ENCODE measurements at regions not wholly inside any gene's neighbourhood (a gene's known extent, or its start where the extent isn't known, plus 50 kb on each side); places are given as distances from the start of the nearest gene placed in this dataset.

- Histone ChIP-seq H3K36me3 (no peaks in the 10 kb centered on the region), H3K9me3 (no peaks in the 10 kb centered on the region), H3K27me3 (no peaks in the 10 kb centered on the region), H3K4me3 (no peak overlapping the region)
- DNase-seq, result no peak
Measured at GRCh38 chr3:153437666-153438065, 275.6 kb downstream of the RAP2B start.

GRCh38 chr3:153438271-153438670, 276.2 kb downstream of the RAP2B start:
- no peak for DNase-seq
- no peak overlapping the region for H3K4me3 ChIP-seq
- no peaks in the 10 kb centered on the region for H3K27me3 ChIP-seq
- no peaks in the 10 kb centered on the region for H3K9me3 ChIP-seq
- H3K36me3 ChIP-seq, result no peaks in the 10 kb centered on the region

- Histone ChIP-seq H3K27me3 (no peaks in the 10 kb centered on the region), H3K4me3 (no peak overlapping the region), H3K9me3 (no peaks in the 10 kb centered on the region), H3K36me3 (no peaks in the 10 kb centered on the region)
- no peak for DNase-seq
Measured at GRCh38 chr3:153439780-153440179, 277.8 kb downstream of the RAP2B start.

GRCh38 chr3:153440311-153440710, 278.3 kb downstream of the RAP2B start:
- Histone ChIP-seq H3K27me3 (no peaks in the 10 kb centered on the region), H3K36me3 (no peaks in the 10 kb centered on the region), H3K9me3 (no peaks in the 10 kb centered on the region), H3K4me3 (no peak overlapping the region)
- no peak for DNase-seq

- no peaks in the 10 kb centered on the region for H3K9me3 ChIP-seq
- no peaks in the 10 kb centered on the region for H3K36me3 ChIP-seq
- no peak for DNase-seq
- H3K4me3 ChIP-seq, result no peak overlapping the region
- no peaks in the 10 kb centered on the region for H3K27me3 ChIP-seq
Measured at GRCh38 chr3:153442386-153442785, 280.4 kb downstream of the RAP2B start.

GRCh38 chr3:153442799-153443487, 280.9 kb downstream of the RAP2B start:
- Histone ChIP-seq H3K36me3 (no peaks in the 10 kb centered on the region), H3K9me3 (no peaks in the 10 kb centered on the region), H3K27me3 (no peaks in the 10 kb centered on the region), H3K4me3 (no peak overlapping the region)
- no peak for DNase-seq

- DNase-seq, result no peak
- Histone ChIP-seq H3K27me3 (no peaks in the 10 kb centered on the region), H3K36me3 (no peaks in the 10 kb centered on the region), H3K9me3 (no peaks in the 10 kb centered on the region), H3K4me3 (no peak overlapping the region)
Measured at GRCh38 chr3:153443961-153444360, 281.9 kb downstream of the RAP2B start.

GRCh38 chr3:153445817-153446216, 283.8 kb downstream of the RAP2B start:
- DNase-seq, result no peak
- Histone ChIP-seq H3K27me3 (no peaks in the 10 kb centered on the region), H3K9me3 (no peaks in the 10 kb centered on the region), H3K4me3 (no peak overlapping the region), H3K36me3 (no peaks in the 10 kb centered on the region)

GRCh38 chr3:153448151-153448829, 286.3 kb downstream of the RAP2B start:
- Histone ChIP-seq H3K4me3 (no peak overlapping the region), H3K9me3 (no peaks in the 10 kb centered on the region), H3K36me3 (no peaks in the 10 kb centered on the region), H3K27me3 (no peaks in the 10 kb centered on the region)
- no peak for DNase-seq

- Histone ChIP-seq H3K4me3 (no peak overlapping the region), H3K9me3 (no peaks in the 10 kb centered on the region), H3K27me3 (no peaks in the 10 kb centered on the region), H3K36me3 (no peaks in the 10 kb centered on the region)
- DNase-seq, result no peak
Measured at GRCh38 chr3:153456833-153457545, 295.0 kb downstream of the RAP2B start.

GRCh38 chr3:153458881-153459280, 296.9 kb downstream of the RAP2B start:
- no peak for DNase-seq
- Histone ChIP-seq H3K9me3 (no peaks in the 10 kb centered on the region), H3K36me3 (no peaks in the 10 kb centered on the region), H3K27me3 (no peaks in the 10 kb centered on the region), H3K4me3 (no peak overlapping the region)

- H3K27me3 ChIP-seq, result no peaks in the 10 kb centered on the region
- H3K4me3 ChIP-seq, result no peak overlapping the region
- H3K36me3 ChIP-seq, result no peaks in the 10 kb centered on the region
- no peaks in the 10 kb centered on the region for H3K9me3 ChIP-seq
- no peak for DNase-seq
Measured at GRCh38 chr3:153462545-153462944, 300.5 kb downstream of the RAP2B start.

- DNase-seq, result no peak
- H3K27me3 ChIP-seq, result no peaks in the 10 kb centered on the region
- H3K4me3 ChIP-seq, result no peak overlapping the region
- no peaks in the 10 kb centered on the region for H3K9me3 ChIP-seq
- H3K36me3 ChIP-seq, result no peaks in the 10 kb centered on the region
Measured at GRCh38 chr3:153463895-153464294, 301.9 kb downstream of the RAP2B start.

- H3K27me3 ChIP-seq, result no peaks in the 10 kb centered on the region
Measured at GRCh38 chr3:153469162-153469561, 307.1 kb downstream of the RAP2B start.

GRCh38 chr3:153484842-153485241, 322.8 kb downstream of the RAP2B start:
- no peak for DNase-seq
- no peaks in the 10 kb centered on the region for H3K36me3 ChIP-seq
- no peak overlapping the region for H3K4me3 ChIP-seq
- H3K27me3 ChIP-seq, result no peaks in the 10 kb centered on the region; the same call in 1 of the 2 replicates
- H3K9me3 ChIP-seq, result no peaks in the 10 kb centered on the region

More at GRCh38 chr3:153469162-153469561, 307.1 kb downstream of the RAP2B start:
- Histone ChIP-seq H3K36me3 (no peaks in the 10 kb centered on the region), H3K4me3 (no peak overlapping the region), H3K9me3 (no peaks in the 10 kb centered on the region)
- DNase-seq, result no peak

- Histone ChIP-seq H3K36me3 (no peaks in the 10 kb centered on the region), H3K4me3 (no peak overlapping the region), H3K9me3 (no peaks in the 10 kb centered on the region), H3K27me3 (no peaks in the 10 kb centered on the region)
- DNase-seq, result no peak
Measured at GRCh38 chr3:153495422-153495821, 333.4 kb downstream of the RAP2B start.

GRCh38 chr3:153502682-153503081, 340.7 kb downstream of the RAP2B start:
- no peak for DNase-seq
- Histone ChIP-seq H3K9me3 (no peaks in the 10 kb centered on the region), H3K36me3 (no peaks in the 10 kb centered on the region), H3K4me3 (no peak overlapping the region), H3K27me3 (no peaks in the 10 kb centered on the region)

- H3K36me3 ChIP-seq, result no peaks in the 10 kb centered on the region
- no peaks in the 10 kb centered on the region for H3K27me3 ChIP-seq
- no peak for DNase-seq
- H3K9me3 ChIP-seq, result no peaks in the 10 kb centered on the region
- H3K4me3 ChIP-seq, result no peak overlapping the region
Measured at GRCh38 chr3:153503873-153504272, 341.8 kb downstream of the RAP2B start.

Data from MG63 (cell line).